NCI-H2171 (cell line): ENCODE measurements at regions not wholly inside any gene's neighbourhood (a gene's known extent, or its start where the extent isn't known, plus 50 kb on each side); places are given as distances from the start of the nearest gene placed in this dataset.
"Not testable (repeated sequence)": the region's sequence is repeated elsewhere in the genome, so short reads cannot be mapped to it uniquely, and the experiment has no call there.

Experiments used
- DNase-seq: peaks from one replicate; lab custom pipeline; 2025; lab: John Stamatoyannopoulos, UW

GRCh38 chr6:167392631-167393316, 67.9 kb downstream of the TTLL2 start:
- DNase-seq = no peak

- no peak for DNase-seq
Measured at GRCh38 chr6:167393731-167394130, 68.8 kb downstream of the TTLL2 start.

GRCh38 chr6:167394339-167394738, 69.5 kb downstream of the TTLL2 start:
- no peak for DNase-seq

GRCh38 chr6:167394820-167395219, 69.9 kb downstream of the TTLL2 start:
- no peak for DNase-seq

- no peak for DNase-seq
Measured at GRCh38 chr6:167396068-167396658, 71.3 kb downstream of the TTLL2 start.

GRCh38 chr6:167396659-167397490, 72.0 kb downstream of the TTLL2 start:
- DNase-seq = no peak

GRCh38 chr6:167397712-167398111, 72.8 kb downstream of the TTLL2 start:
- DNase-seq = no peak

GRCh38 chr6:167398214-167399050, 73.5 kb downstream of the TTLL2 start:
- no peak for DNase-seq

GRCh38 chr6:167399051-167399387, 74.1 kb downstream of the TTLL2 start:
- no peak for DNase-seq

GRCh38 chr6:167399599-167399998, 74.7 kb downstream of the TTLL2 start:
- no peak for DNase-seq

- no peak for DNase-seq
Measured at GRCh38 chr6:167400482-167401138, 75.7 kb downstream of the TTLL2 start.

- DNase-seq = no peak
Measured at GRCh38 chr6:167401525-167402194, 76.8 kb downstream of the TTLL2 start.

- no peak for DNase-seq
Measured at GRCh38 chr6:167402195-167402686, 77.4 kb downstream of the TTLL2 start.

GRCh38 chr6:167403427-167403826, 78.5 kb downstream of the TTLL2 start:
- DNase-seq = no peak

GRCh38 chr6:167404385-167405049, 79.6 kb downstream of the TTLL2 start:
- no peak for DNase-seq

GRCh38 chr6:167405778-167406532, 81.1 kb downstream of the TTLL2 start:
- no peak for DNase-seq

GRCh38 chr6:167406533-167407238, 81.8 kb downstream of the TTLL2 start:
- DNase-seq = not testable (repeated sequence)

- DNase-seq = no peak
Measured at GRCh38 chr6:167407239-167408064, 82.6 kb downstream of the TTLL2 start.
